KG1 (cell line): ENCODE measurements at regions not wholly inside any gene's neighbourhood (a gene's known extent, or its start where the extent isn't known, plus 50 kb on each side); places are given as distances from the start of the nearest gene placed in this dataset.

ENCODE experiments used
- DNase-seq: peaks from one replicate; lab custom pipeline; 2025; lab: John Stamatoyannopoulos, UW

- no peak for DNase-seq
Measured at GRCh38 chr13:47611664-47612288, 389.3 kb downstream of the SUCLA2 start.

GRCh38 chr13:47610687-47611086, 390.4 kb downstream of the SUCLA2 start:
- DNase-seq: no peak

- no peak for DNase-seq
Measured at GRCh38 chr13:47603365-47603764, 397.7 kb downstream of the SUCLA2 start.

DNA sequence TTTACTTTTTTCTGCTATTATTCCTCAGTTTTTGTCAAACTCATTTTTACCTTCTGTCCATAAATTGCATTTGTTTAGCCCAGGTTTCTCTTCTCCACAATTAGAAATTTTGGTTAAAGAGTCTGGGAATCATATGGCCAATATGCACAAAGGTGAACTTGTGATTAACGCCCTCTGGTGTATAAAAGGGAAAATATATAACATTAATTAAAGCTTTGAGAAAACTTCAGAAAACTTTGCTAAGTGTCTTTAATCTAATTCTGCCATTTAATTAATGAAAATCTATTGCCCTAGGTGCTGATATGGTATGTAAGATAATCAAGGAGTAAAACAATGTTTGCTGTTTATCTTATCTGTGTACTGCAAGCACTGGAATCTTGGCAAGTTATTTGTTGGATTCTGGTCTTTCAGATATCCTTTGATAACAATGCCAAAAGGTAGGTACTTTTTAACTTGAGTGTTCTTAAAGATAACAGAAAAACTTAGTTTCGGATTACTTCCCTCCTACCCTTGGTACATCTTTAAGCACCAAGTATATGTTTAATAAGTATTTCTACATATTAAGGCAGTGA, 402.6 kb downstream of the SUCLA2 start:
- DNase-seq: no peak

- DNase-seq: peak; percentile 2
Measured at GRCh38 chr13:47594833-47595232, 406.2 kb downstream of the SUCLA2 start.

- no peak for DNase-seq
Measured at GRCh38 chr13:47592256-47592655, 408.8 kb downstream of the SUCLA2 start.

- DNase-seq: no peak
Measured at GRCh38 chr13:47588676-47589075, 412.4 kb downstream of the SUCLA2 start.

DNA sequence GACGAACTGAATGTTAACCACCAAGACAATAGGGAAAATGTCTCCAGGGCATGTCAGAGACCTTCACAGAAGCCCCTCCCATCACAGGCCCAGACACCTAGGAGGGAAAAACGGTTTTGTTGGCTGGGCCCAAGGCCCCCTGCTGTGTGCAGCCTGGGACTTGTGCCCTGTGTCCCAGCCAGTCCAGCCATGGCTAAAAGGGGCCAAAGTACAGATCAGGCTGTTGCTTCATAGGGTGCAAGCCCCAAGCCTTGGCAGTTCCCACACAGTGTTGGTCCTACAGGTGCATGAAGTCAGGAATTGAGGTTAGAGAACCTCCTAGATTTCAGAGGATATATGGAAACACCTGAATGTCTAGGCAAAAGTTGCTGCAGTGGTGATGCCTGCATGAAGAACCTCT, 428.7 kb downstream of the SUCLA2 start:
- DNase-seq: no peak

DNA sequence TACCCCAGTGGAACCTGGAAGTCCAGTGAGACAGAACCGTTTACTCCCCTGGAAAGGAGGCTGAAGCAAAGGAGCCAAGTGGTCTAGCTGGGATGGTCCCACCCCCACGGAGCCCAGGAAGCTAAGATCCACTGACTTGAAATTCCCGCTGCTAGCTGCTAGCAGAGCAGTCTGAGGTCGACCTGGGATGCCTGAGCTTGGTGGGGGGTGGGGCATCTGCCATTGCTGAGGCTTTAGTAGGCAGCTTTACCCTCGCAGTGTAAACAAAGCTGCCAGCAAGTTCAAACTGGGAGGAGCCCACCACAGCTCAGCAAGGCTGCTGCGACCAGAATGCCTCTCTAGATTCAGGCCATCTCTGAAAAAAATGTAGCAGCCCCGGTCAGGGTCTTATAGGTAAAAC, 437.0 kb downstream of the SUCLA2 start:
- DNase-seq: no peak

- DNase-seq: no peak
Measured at GRCh38 chr13:47556703-47557102, 444.4 kb downstream of the SUCLA2 start.

DNA sequence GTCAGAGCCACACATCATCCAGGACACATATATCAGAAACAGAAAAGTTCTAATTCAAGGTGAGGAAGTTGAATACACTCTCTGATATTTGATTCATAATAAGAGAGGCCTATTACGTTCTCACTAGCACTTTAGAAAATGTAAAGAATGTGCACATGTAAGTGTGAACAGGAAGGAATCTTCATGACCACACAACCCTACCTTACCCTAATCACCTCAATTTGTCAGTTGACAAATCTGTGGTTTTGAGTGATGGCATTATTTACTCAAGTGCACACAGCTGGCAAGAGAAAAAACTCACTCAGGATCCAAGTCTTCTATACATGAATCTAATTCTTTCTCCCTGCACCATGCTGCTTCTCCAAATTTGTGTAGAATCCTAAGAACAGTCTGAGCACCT, 445.8 kb downstream of the SUCLA2 start:
- no peak for DNase-seq

GRCh38 chr13:47553329-47553977, 447.6 kb downstream of the SUCLA2 start:
- no peak for DNase-seq

GRCh38 chr13:47549219-47549752, 451.8 kb downstream of the SUCLA2 start:
- no peak for DNase-seq

DNA sequence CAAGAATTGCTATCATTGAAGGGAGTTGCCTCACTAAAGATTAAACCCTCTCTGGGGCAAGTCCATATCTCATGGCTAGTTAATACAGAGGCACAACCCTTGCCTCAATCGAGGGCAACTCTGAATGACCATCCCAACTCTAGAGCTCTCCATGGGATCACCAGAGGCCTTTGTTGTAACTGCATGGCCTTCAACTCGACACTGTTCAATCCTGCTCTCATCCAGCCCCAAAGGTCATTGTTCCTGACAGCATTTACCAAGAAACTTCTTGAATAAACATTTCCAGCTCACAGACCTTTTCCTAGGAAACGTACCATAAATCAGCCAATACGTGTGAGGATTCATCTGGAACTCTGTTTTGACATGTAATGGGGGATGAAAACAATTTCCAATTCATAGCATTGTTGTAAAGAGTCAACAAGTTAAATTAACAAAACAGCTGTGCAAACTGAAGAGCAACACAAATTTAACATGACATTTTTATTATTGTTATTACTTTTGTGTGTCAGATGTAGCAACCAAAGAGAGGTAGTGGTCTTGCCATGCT, 452.7 kb downstream of the SUCLA2 start:
- no peak for DNase-seq

DNA sequence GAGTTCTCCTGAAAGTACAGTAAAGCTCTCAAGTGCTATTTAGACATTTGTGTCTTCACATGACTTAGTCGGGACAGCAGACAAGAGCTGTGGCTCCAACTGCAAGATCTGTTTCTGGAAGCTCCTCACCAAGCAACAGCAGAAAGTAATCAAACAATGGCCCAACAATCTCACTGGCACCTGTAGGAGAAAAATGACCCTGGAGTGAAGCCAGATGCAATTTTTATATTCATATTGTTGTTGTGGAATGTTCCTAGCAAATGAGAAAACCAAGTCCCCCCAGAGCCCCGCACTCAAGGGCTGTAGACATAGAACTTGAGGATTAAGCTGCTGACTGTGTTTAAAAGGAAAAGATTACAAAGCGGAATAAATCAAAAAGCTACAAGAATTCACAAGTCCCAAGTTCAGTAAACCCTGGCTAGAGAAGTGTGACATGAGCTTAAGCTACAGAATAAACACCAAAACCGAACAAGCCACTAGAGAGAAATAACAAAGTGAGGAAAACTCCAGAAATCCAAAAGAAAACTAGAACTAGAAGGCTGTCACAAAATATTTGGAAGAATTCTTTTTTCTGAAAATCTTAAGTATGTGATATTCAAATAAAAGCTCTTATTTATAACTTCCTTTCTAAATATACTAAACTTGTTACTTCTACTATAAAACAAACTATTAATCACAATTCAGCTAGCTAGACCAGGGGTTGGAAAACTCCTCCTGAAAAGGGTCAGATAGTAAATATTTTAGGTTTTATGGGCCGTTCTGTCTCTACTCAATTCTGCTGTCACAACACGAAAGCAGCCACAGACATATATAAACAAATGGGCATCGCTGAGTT, 454.5 kb downstream of the SUCLA2 start:
- DNase-seq: no peak

DNA sequence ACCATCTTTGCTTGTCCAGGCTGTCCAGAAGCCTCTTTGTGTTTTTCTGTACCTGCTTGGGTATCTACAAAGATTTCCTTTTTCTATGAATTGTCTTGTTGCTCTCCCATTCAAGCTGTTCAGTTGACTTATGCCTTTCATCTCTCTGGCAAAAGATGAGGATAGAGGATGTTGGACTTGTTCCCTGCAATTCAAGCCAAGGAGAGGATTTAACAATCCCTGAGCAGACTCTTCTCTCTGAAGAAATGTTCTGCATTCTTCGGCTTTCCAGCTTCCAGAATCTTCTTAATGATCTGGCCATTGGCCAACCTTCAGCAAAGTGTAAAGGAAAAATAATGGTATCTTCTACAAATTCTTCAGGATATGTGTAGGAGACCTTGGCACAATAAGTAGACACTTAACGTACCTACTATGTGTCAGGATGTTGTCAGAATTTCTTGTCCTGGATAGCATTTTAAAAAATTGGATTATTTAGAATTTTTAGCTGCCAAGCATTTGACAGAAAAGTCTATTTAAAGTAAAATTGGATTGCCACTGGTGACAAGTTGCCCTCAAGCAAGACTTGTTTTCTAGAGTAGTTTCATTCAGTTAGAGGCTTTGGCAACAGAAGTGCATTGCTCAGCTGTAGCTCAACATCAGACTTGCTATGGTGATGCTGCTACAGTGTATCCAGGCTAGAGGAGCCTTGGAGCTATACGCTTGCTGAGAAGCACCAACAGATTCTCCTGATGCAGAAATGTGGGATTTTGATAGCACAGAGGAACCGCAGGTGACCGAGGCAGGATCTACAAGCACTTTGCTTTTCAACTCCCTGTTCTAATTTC, 455.7 kb downstream of the SUCLA2 start:
- DNase-seq: no peak

- DNase-seq: no peak
Measured at GRCh38 chr13:47539317-47539716, 461.8 kb downstream of the SUCLA2 start.

DNA sequence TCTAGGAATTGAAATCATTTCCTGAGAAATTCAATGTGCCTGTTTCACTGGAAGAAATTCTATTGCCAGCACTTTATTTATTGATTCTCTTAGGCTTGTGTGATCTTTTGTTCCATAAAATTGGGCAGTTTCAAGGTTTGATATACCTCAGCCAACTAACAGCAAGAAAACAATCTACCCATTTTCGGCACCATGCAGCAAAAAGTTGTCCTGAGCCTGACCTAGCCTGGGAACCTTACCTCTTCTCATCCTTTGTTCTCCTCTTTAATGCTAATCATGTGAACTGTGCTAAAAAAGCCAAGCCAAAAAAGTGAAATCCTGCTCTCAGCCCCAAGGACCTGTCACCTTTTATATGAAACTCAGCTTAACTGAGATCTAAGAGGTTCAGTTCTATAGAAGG, 477.3 kb downstream of the SUCLA2 start:
- DNase-seq: no peak

GRCh38 chr13:47521890-47522487, 479.1 kb downstream of the SUCLA2 start:
- DNase-seq: no peak

DNA sequence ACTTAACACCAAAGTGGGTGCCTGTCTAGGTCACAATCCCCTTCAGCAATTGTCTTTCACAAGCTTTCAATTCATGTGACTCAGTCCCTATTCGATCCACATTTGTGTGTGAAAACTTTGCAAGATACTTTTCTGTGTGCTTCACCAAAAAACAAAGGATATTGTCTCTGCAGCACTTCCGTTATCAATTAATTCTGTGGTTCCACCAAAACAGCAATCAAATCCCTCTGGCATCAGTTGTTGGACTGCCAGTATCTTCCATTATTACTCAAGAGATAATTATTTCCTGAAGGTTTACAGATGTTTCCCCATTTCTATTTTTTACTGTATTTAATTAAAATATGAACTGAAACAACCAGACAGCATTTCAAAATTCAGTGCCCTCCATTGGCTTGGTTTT, 481.4 kb downstream of the SUCLA2 start:
- no peak for DNase-seq

DNA sequence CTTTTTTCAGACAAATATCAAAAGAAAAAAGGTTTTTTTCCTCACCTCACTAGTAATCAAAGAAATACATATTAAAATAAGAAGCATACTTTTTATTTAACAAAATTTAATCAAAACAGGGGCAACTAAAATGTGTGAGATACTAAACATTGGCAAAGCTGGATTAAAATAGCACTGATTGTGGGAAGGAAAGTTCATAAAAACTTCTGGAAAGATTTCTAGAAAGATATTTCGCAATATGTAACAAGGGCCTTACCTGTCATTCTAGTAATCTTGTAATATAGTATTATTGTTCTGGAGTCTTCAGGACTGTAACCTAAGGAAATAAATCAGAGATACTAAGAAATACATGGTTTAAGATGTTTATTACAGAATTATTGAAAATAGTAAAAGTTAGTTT, 482.5 kb downstream of the SUCLA2 start:
- DNase-seq: no peak
